Liver (tissue), 3 donors: ENCODE measurements at regions not wholly inside any gene's neighbourhood (a gene's known extent, or its start where the extent isn't known, plus 50 kb on each side); places are given as distances from the start of the nearest gene placed in this dataset.
"Not testable (repeated sequence)": the region's sequence is repeated elsewhere in the genome, so short reads cannot be mapped to it uniquely, and the experiment has no call there.

Source experiments
- RAD21 ChIP-seq, 2 donors: IDR thresholded peaks; 2 replicates each; pipeline ENCODE4 v1.6.1; 2016; ENCODE audit warnings: antibody characterized with exemption in 2 of 2, mild to moderate bottlenecking in 2 of 2
- SP1 ChIP-seq: IDR thresholded peaks from 2 replicates; pipeline ENCODE4 v1.6.1; 2018; ENCODE audit warnings: antibody characterized with exemption, mild to moderate bottlenecking
- TAF1 ChIP-seq: conservative IDR thresholded peaks from 2 replicates; pipeline ENCODE4 v1.6.1; 2016; ENCODE audit warnings: antibody characterized with exemption, mild to moderate bottlenecking
- YY1 ChIP-seq: IDR thresholded peaks from 2 replicates; pipeline ENCODE4 v1.6.1; 2016; ENCODE audit warnings: antibody characterized with exemption, mild to moderate bottlenecking
- ZBTB33 ChIP-seq: IDR thresholded peaks from 2 replicates; pipeline ENCODE4 v1.6.1; 2016; ENCODE audit warnings: antibody characterized with exemption
- TF ChIP-seq, protein P1 (sequence below): fragments of 150-350 bp; IDR thresholded peaks from 2 replicates; pipeline ENCODE4 v1.5.1; 2017; ENCODE audit warnings: improper control_type of control experiment, low read depth, low read length; ENCODE audit not compliant: missing input control
- TF ChIP-seq, protein P2 (sequence below): IDR thresholded peaks from 2 replicates; pipeline ENCODE4 v1.6.1; 2016; ENCODE audit warnings: antibody characterized with exemption, mild to moderate bottlenecking
- donor health status: healthy.
- donor health status: healthy.

- TF ChIP-seq, protein P1, sequence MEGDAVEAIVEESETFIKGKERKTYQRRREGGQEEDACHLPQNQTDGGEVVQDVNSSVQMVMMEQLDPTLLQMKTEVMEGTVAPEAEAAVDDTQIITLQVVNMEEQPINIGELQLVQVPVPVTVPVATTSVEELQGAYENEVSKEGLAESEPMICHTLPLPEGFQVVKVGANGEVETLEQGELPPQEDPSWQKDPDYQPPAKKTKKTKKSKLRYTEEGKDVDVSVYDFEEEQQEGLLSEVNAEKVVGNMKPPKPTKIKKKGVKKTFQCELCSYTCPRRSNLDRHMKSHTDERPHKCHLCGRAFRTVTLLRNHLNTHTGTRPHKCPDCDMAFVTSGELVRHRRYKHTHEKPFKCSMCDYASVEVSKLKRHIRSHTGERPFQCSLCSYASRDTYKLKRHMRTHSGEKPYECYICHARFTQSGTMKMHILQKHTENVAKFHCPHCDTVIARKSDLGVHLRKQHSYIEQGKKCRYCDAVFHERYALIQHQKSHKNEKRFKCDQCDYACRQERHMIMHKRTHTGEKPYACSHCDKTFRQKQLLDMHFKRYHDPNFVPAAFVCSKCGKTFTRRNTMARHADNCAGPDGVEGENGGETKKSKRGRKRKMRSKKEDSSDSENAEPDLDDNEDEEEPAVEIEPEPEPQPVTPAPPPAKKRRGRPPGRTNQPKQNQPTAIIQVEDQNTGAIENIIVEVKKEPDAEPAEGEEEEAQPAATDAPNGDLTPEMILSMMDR = not testable (repeated sequence)
- not testable (repeated sequence) for TF ChIP-seq TAF1; ZBTB33; RAD21 (IDR thresholded peaks at IDR 0.05); YY1; SP1
- TF ChIP-seq, protein P2, sequence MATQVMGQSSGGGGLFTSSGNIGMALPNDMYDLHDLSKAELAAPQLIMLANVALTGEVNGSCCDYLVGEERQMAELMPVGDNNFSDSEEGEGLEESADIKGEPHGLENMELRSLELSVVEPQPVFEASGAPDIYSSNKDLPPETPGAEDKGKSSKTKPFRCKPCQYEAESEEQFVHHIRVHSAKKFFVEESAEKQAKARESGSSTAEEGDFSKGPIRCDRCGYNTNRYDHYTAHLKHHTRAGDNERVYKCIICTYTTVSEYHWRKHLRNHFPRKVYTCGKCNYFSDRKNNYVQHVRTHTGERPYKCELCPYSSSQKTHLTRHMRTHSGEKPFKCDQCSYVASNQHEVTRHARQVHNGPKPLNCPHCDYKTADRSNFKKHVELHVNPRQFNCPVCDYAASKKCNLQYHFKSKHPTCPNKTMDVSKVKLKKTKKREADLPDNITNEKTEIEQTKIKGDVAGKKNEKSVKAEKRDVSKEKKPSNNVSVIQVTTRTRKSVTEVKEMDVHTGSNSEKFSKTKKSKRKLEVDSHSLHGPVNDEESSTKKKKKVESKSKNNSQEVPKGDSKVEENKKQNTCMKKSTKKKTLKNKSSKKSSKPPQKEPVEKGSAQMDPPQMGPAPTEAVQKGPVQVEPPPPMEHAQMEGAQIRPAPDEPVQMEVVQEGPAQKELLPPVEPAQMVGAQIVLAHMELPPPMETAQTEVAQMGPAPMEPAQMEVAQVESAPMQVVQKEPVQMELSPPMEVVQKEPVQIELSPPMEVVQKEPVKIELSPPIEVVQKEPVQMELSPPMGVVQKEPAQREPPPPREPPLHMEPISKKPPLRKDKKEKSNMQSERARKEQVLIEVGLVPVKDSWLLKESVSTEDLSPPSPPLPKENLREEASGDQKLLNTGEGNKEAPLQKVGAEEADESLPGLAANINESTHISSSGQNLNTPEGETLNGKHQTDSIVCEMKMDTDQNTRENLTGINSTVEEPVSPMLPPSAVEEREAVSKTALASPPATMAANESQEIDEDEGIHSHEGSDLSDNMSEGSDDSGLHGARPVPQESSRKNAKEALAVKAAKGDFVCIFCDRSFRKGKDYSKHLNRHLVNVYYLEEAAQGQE = not testable (repeated sequence)
Observed at GRCh38 chr1:108380059-108380832, 69.9 kb upstream of the NBPF6 start.
